Prostate gland (tissue), 2 donors: ENCODE measurements at regions not wholly inside any gene's neighbourhood (a gene's known extent, or its start where the extent isn't known, plus 50 kb on each side); places are given as distances from the start of the nearest gene placed in this dataset.

Experiments used
- POLR2A ChIP-seq: fragments of 450-650 bp; IDR thresholded peaks from one replicate; pipeline ENCODE4 v1.6.1; 2016; ENCODE audit warnings: antibody characterized with exemption, mild to moderate bottlenecking
- POLR2AphosphoS5 ChIP-seq: sonication (generic); formaldehyde crosslinking; IDR thresholded peaks from one replicate; pipeline ENCODE4 v1.6.1; 2017; ENCODE audit warnings: antibody characterized with exemption
- TF ChIP-seq, protein P1 (sequence below), 4 experiments: fragments of 200-600 bp in 2 of 4; fragments of 450-650 bp in 2 of 4; sonication (generic) in 2 of 4; IDR thresholded peaks; 1 replicate in 3 of 4; 2 replicates in 1 of 4; pipeline ENCODE4 v1.5.1; 2016 to 2019; ENCODE audit warnings: antibody characterized with exemption in 4 of 4, mild to moderate bottlenecking in 2 of 4, moderate library complexity in 2 of 4

DNA sequence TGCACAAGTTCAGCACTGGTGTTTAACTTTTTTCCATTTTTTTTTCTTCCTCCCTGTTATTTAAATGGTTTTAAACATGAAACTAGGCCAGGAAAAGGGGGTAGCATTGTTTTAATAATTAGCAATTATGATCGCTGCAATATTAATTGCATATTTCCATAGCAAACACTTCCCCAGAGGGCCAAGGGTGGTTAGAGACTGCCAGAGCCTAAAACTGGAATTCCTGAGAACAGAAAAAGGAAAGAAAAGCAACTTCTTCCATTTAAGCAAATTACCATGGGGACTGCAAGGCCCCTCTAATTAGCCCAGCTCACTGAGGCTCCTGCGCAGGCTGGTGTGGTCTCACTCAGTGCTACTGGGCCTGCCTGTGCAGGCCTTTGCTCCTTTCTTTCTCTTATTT lies 201.5 kb downstream of the SMAD2 start:
- TF ChIP-seq, protein P1, sequence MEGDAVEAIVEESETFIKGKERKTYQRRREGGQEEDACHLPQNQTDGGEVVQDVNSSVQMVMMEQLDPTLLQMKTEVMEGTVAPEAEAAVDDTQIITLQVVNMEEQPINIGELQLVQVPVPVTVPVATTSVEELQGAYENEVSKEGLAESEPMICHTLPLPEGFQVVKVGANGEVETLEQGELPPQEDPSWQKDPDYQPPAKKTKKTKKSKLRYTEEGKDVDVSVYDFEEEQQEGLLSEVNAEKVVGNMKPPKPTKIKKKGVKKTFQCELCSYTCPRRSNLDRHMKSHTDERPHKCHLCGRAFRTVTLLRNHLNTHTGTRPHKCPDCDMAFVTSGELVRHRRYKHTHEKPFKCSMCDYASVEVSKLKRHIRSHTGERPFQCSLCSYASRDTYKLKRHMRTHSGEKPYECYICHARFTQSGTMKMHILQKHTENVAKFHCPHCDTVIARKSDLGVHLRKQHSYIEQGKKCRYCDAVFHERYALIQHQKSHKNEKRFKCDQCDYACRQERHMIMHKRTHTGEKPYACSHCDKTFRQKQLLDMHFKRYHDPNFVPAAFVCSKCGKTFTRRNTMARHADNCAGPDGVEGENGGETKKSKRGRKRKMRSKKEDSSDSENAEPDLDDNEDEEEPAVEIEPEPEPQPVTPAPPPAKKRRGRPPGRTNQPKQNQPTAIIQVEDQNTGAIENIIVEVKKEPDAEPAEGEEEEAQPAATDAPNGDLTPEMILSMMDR (IDR thresholded peaks at IDR 0.05): no peak
- TF ChIP-seq POLR2A (no peak), POLR2AphosphoS5 (no peak)
